ENCODE measurements at regions not wholly inside any gene's neighbourhood (a gene's known extent, or its start where the extent isn't known, plus 50 kb on each side); places are given as distances from the start of the nearest gene placed in this dataset.

DNA sequence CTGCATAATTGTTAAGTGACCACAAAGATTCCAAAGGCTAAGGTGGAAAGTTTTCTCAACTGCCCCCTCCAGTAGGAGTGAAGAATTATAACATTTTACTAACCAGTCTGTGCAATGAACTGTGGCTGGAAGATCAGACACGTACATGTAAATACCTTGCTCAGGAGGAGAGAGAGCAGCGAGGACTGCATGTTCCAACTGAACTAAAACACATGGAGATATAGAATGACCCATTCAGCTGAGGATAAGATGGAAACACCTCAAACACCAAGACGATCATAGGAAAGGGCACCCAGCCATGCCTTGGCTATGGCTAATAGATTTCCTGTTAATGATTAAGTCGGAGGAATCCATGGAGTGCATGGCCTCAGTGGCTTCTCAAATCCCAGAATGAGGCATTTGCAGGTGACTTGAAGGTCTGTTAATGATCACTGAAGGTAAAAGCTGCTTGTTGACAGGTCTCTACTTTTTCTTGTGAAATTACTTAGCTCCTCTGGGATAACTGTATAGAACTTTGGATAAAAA, 875.6 kb downstream of the TFAP2A start:
- DNase-seq = no peak
- TF ChIP-seq, protein P1, sequence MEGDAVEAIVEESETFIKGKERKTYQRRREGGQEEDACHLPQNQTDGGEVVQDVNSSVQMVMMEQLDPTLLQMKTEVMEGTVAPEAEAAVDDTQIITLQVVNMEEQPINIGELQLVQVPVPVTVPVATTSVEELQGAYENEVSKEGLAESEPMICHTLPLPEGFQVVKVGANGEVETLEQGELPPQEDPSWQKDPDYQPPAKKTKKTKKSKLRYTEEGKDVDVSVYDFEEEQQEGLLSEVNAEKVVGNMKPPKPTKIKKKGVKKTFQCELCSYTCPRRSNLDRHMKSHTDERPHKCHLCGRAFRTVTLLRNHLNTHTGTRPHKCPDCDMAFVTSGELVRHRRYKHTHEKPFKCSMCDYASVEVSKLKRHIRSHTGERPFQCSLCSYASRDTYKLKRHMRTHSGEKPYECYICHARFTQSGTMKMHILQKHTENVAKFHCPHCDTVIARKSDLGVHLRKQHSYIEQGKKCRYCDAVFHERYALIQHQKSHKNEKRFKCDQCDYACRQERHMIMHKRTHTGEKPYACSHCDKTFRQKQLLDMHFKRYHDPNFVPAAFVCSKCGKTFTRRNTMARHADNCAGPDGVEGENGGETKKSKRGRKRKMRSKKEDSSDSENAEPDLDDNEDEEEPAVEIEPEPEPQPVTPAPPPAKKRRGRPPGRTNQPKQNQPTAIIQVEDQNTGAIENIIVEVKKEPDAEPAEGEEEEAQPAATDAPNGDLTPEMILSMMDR (IDR thresholded peaks at IDR 0.05) = no peak
- peaks cover 0 to 3% (median 0%) of the 10 kb centered on the region in 11 donors for H3K9me3 ChIP-seq
- ATAC-seq = no peak
- no peaks in the 10 kb centered on the region for H3K36me3 ChIP-seq
- peaks cover 0 to 3% (median 0%) of the 10 kb centered on the region in 7 donors for H3K27me3 ChIP-seq
- no peak overlapping the region for H3K27ac ChIP-seq
- intact Hi-C loops (cut with DNase I) = loop anchor here in 2 of 10 donors (5.0 to 10.0 kb wide), 2 partner anchors 893 to 896 kb away; no protein-coding TSS in a partner anchor
- H3K4me3 ChIP-seq = no peak overlapping the region
- 63 to 67% methylated on average over 4 of the region's 4 CpGs for WGBS, 2 donors
- H3K4me1 ChIP-seq = no peaks in the 10 kb centered on the region

DNA sequence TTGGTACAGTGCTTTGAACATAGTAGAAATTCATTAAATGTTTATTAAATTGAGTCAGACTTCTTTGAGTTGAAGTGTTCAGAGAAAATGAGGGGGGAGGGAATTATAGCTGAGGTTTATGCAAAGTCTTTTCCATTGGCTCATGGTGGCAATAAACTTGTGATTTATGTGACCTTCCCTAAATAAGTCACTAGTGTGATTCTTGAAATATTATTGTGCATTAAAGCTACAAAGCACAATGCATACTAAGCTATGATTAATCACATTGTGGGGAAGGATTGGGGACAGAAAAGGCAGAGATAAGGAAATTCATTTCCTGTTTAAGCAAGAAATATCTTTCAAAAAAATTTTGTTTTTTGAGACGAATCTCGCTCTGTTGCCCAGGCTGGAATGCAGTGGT, 877.5 kb downstream of the TFAP2A start:
- Histone ChIP-seq H3K27me3 (peaks cover 0 to 3% (median 0%) of the 10 kb centered on the region in 7 donors), H3K4me1 (no peaks in the 10 kb centered on the region), H3K27ac (no peak overlapping the region), H3K9me3 (peaks cover 0 to 4% (median 0%) of the 10 kb centered on the region in 11 donors), H3K4me3 (no peak overlapping the region), H3K36me3 (peaks cover 0 to 2% (median 0%) of the 10 kb centered on the region in 9 donors)
- no peak for DNase-seq
- intact Hi-C loops (cut with DNase I) = loop anchor here in 2 of 10 donors (5.0 to 10.0 kb wide), 2 partner anchors 895 to 897 kb away; no protein-coding TSS in a partner anchor
- WGBS, 2 donors = 48 to 78% methylated on average over 2 of the region's 2 CpGs
- TF ChIP-seq, protein P1 (IDR thresholded peaks at IDR 0.05) = no peak
- no peak for ATAC-seq

DNA sequence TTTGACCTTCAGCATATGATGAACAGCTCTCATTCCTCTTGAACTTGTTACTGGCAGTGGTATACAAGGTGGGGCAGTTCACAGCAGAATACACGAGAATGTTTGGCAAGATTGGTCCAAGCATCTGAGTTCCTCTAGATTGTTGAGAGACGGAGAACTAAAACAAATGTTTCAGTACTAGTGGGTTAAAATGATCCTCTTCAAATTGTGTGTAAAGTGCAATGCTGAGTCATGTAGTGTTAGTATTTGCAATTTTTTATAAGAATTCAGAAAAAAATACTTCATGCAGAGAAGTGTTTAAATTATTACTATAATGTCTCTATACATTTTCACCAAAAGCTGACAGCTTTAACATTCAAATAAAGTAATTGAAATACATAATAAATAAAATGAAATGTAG, 879.8 kb downstream of the TFAP2A start:
- intact Hi-C loops (cut with DNase I) = loop anchor here in 2 of 10 donors (5.0 to 10.0 kb wide), 2 partner anchors 897 to 900 kb away; no protein-coding TSS in a partner anchor
- peaks cover 0 to 2% (median 0%) of the 10 kb centered on the region in 9 donors for H3K36me3 ChIP-seq
- DNase-seq (no peak), ATAC-seq (no peak)
- no peaks in the 10 kb centered on the region for H3K4me1 ChIP-seq
- peaks cover 0 to 14% (median 3%) of the 10 kb centered on the region in 11 donors for H3K9me3 ChIP-seq
- WGBS, 2 donors = 77% methylated on average over 2 of the region's 2 CpGs
- H3K4me3 ChIP-seq = no peak overlapping the region
- TF ChIP-seq, protein P1 (IDR thresholded peaks at IDR 0.05) = no peak
- no peaks in the 10 kb centered on the region for H3K27me3 ChIP-seq
- no peak overlapping the region for H3K27ac ChIP-seq

DNA sequence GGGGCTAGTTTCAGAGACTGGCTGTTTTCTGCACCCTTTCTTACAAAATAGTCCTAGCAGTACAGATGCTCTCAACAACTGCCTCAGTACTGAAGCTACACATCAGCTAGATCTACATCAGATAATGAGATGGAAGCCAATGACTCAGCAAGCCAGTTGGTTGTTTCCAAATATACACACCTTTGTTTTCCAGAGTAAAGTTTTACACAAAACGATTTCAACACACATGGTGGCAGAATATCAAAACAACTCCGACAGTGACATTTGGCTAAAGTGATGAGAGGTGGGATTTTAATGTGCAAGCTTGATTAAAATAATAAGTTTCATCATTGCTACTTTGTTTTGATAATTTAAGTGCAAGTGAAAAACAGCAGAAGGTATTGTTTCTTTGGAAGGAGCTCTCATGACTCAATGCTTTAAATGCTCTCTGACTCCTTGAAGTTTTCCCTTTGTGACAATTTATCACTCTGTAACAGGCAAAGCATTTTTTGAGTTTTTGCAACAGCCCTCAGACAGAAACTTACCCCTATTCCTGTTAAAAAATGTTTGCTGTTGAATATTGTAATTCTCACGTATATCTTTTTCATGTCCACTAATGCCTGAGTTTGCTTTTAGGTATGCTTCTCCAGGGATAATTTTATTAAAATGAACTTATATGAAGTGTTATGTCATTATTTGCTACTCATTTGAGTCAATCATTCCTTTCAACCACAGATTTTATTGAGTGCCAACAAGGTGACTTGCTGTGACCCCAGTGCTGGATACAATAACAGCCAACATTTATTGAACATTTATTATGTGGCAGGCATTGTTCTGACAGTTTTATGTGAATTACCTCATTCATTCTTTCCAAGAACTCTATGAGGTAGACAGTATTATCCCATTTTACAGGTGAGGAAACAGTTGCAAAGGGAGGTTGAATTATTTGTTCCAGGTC, 882.0 kb downstream of the TFAP2A start:
- ATAC-seq = no peak
- intact Hi-C loops (cut with DNase I) = loop anchor here in 1 of 10 donors (10.0 kb wide), 1 partner anchor 902 kb away; no protein-coding TSS in a partner anchor
- Histone ChIP-seq H3K4me1 (no peaks in the 10 kb centered on the region), H3K9me3 (peaks cover 0 to 25% (median 3%) of the 10 kb centered on the region in 11 donors), H3K4me3 (no peak overlapping the region), H3K36me3 (peaks cover 0 to 2% (median 0%) of the 10 kb centered on the region in 9 donors), H3K27me3 (no peaks in the 10 kb centered on the region), H3K27ac (no peak overlapping the region)
- WGBS, 2 donors = 89 to 91% methylated on average over 3 of the region's 3 CpGs
- DNase-seq = no peak
- TF ChIP-seq, protein P1 (IDR thresholded peaks at IDR 0.05) = no peak
